GM19372 (cell line): ENCODE measurements at regions not wholly inside any gene's neighbourhood (a gene's known extent, or its start where the extent isn't known, plus 50 kb on each side); places are given as distances from the start of the nearest gene placed in this dataset.

Source experiments
- ATAC-seq: cut with Tn5 transposase; IDR thresholded peaks from one replicate; pipeline ENCODE4 v1.9.1; 2021; ENCODE audit warnings: mild to moderate bottlenecking, low read depth, moderate library complexity; ENCODE audit not compliant: unreplicated experiment

- peak; percentile 87 for ATAC-seq
Observed at GRCh38 chr6:114419175-114419574, 76.4 kb upstream of the HS3ST5 start.

- ATAC-seq, result no peak
Observed at GRCh38 chr6:114418304-114418972, 75.6 kb upstream of the HS3ST5 start.

GRCh38 chr6:114407426-114408035, 64.7 kb upstream of the HS3ST5 start:
- ATAC-seq, result no peak

- ATAC-seq, result no peak
Observed at GRCh38 chr6:114404339-114404955, 61.6 kb upstream of the HS3ST5 start.

- ATAC-seq, result no peak
Observed at GRCh38 chr6:114403858-114404257, 61.0 kb upstream of the HS3ST5 start.

GRCh38 chr6:114398481-114398880, 55.7 kb upstream of the HS3ST5 start:
- ATAC-seq, result no peak
